ENCODE measurements at regions not wholly inside any gene's neighbourhood (a gene's known extent, or its start where the extent isn't known, plus 50 kb on each side); places are given as distances from the start of the nearest gene placed in this dataset.

GRCh38 chr3:56970461-56970879 lies 90.0 kb upstream of the SPATA12 start:
- TF ChIP-seq CTCF (IDR thresholded peaks at IDR 0.05) (no peak), POLR2A (IDR thresholded peaks at IDR 0.05) (no peak)
